AG08395 (cell line): ENCODE measurements at regions not wholly inside any gene's neighbourhood (a gene's known extent, or its start where the extent isn't known, plus 50 kb on each side); places are given as distances from the start of the nearest gene placed in this dataset.

Source experiments
- DNase-seq: peaks from one replicate; pipeline ENCODE4 v3.0.0; 2012; ENCODE audit warnings: mixed read lengths, low spot score

GRCh38 chr2:22753476-22753875, 631.5 kb upstream of the KLHL29 start:
- no peak for DNase-seq

- no peak for DNase-seq
Observed at GRCh38 chr2:22756276-22757043, 628.5 kb upstream of the KLHL29 start.

- no peak for DNase-seq
Observed at GRCh38 chr2:22769497-22769896, 615.5 kb upstream of the KLHL29 start.

- DNase-seq = no peak
Observed at GRCh38 chr2:22784566-22784965, 600.4 kb upstream of the KLHL29 start.

GRCh38 chr2:22786817-22787216, 598.2 kb upstream of the KLHL29 start:
- DNase-seq = no peak

GRCh38 chr2:22787745-22788144, 597.2 kb upstream of the KLHL29 start:
- DNase-seq = no peak

GRCh38 chr2:22788749-22789327, 596.1 kb upstream of the KLHL29 start:
- no peak for DNase-seq

- no peak for DNase-seq
Observed at GRCh38 chr2:22795287-22795866, 589.6 kb upstream of the KLHL29 start.

- DNase-seq = no peak
Observed at GRCh38 chr2:22798386-22798785, 586.6 kb upstream of the KLHL29 start.

- DNase-seq = no peak
Observed at GRCh38 chr2:22800412-22800811, 584.6 kb upstream of the KLHL29 start.

- DNase-seq = no peak
Observed at GRCh38 chr2:22801071-22801470, 583.9 kb upstream of the KLHL29 start.

GRCh38 chr2:22801970-22802369, 583.0 kb upstream of the KLHL29 start:
- no peak for DNase-seq

GRCh38 chr2:22807872-22808271, 577.1 kb upstream of the KLHL29 start:
- no peak for DNase-seq

GRCh38 chr2:22810602-22811001, 574.4 kb upstream of the KLHL29 start:
- DNase-seq = no peak

GRCh38 chr2:22812065-22812680, 572.8 kb upstream of the KLHL29 start:
- no peak for DNase-seq

GRCh38 chr2:22817197-22817596, 567.8 kb upstream of the KLHL29 start:
- DNase-seq = no peak

GRCh38 chr2:22821458-22821857, 563.5 kb upstream of the KLHL29 start:
- DNase-seq = no peak

- DNase-seq = no peak
Observed at GRCh38 chr2:22822835-22823234, 562.1 kb upstream of the KLHL29 start.

- no peak for DNase-seq
Observed at GRCh38 chr2:22824618-22825017, 560.4 kb upstream of the KLHL29 start.

- DNase-seq = no peak
Observed at GRCh38 chr2:22826703-22827102, 558.3 kb upstream of the KLHL29 start.

- no peak for DNase-seq
Observed at GRCh38 chr2:22829791-22830190, 555.2 kb upstream of the KLHL29 start.

GRCh38 chr2:22832196-22832595, 552.8 kb upstream of the KLHL29 start:
- DNase-seq = no peak

- DNase-seq = no peak
Observed at GRCh38 chr2:22838461-22838860, 546.5 kb upstream of the KLHL29 start.
